ENCODE measurements at regions not wholly inside any gene's neighbourhood (a gene's known extent, or its start where the extent isn't known, plus 50 kb on each side); places are given as distances from the start of the nearest gene placed in this dataset.
"Not testable (repeated sequence)": the region's sequence is repeated elsewhere in the genome, so short reads cannot be mapped to it uniquely, and the experiment has no call there.

- DNase-seq = no peak
Measured at GRCh38 chr4:13903901-13904300, 276.4 kb upstream of the BOD1L1 start.

DNA sequence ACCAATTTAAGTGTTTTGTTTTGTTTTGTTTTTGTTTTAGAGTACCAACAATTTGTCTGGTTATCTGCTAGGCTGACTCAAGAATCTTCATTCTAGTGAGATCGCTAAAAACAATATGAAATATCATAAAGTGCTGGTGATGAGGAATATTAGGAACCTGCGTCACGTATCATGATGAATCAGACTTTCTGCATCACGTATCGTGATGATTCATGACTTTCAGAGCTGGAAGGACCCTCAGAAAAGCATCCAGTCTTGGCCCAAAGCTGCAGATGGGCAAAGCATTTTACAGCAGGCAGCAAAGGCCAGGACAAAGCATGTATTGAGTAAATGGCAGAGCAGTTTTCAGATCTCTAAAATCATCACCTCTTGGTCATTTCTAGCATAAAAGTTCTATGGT is 278.0 kb upstream of the BOD1L1 start:
- DNase-seq = peak; percentile 59

DNA sequence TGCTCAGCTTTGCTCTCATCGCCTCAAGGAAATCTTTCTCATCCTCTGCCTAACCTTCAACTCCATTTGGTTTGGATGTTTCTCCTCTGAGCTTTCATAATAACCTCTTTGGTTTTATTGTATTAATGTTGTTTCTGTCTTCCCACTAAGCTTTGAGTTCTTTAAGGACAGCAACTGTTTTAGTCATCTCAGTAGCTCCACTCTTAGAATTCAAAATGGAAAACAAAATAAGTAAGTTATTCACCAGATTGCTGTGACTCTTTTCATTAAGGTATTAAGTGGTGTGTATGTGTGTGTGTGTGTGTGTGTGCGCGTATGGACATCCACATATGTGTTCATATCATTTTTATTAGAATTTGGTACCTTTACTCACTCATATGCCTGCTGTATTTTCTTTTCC is 279.2 kb upstream of the BOD1L1 start:
- no peak for DNase-seq

GRCh38 chr4:13907255-13907751 is 279.8 kb upstream of the BOD1L1 start:
- peak; percentile 87 for DNase-seq

DNA sequence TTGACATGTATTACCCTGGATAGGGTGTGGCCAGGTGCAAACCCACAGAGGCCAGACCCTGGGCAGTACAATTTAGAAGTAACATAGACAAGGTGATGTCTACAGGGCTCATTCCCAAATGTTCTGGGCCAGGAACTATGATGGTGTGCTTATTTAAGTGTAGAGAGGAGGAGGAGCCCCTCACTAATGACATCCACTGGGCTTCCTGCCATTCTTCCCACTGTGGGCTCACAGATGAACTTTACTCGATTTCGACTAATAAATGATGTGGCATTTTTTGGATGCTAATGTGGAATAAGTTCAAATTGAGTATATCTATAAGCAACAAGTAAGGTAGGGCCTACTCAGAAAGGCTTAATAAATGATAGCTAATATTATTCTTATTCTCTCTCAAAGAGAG is 280.9 kb upstream of the BOD1L1 start:
- no peak for DNase-seq

DNA sequence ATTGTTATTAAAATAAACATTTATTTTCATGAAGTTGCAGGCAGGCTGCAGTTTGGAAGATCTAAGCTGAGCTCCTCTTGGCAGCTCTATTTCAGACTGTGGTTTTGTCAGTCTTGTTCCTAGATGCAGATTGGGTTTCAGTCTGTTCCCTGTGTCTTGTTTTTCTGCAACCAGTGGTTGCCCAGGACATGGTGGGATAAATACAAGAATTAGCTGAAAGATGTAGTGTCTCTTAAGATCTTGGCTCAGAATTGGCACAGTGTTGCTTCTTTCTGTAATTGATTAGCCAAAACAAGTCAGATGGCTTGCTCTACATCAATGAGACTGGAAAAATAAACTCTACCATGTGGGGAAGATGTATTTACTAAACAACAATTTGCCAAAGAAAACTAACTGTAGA is 283.0 kb upstream of the BOD1L1 start:
- no peak for DNase-seq

DNA sequence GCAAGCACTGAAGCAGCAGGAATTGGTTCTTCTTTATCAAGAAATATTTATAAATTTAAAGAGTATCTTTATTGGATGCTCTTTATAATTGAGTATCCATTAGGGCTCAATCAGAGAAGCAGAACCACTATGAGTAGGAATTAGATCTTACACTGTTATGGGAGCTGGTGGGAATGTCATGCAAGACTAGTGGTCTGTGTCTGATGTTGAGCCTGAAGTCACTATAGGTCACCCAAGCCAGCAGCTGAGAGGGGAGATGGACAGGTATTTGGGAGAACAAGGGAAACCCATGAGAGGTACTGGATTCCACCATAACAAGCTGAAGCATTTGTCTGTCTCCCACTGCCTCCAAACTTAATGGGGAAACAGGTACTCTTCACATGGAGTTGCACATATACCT is 283.7 kb upstream of the BOD1L1 start:
- no peak for DNase-seq

GRCh38 chr4:13912436-13912925 is 285.0 kb upstream of the BOD1L1 start:
- no peak for DNase-seq

GRCh38 chr4:13912966-13913365 is 285.4 kb upstream of the BOD1L1 start:
- no peak for DNase-seq

DNA sequence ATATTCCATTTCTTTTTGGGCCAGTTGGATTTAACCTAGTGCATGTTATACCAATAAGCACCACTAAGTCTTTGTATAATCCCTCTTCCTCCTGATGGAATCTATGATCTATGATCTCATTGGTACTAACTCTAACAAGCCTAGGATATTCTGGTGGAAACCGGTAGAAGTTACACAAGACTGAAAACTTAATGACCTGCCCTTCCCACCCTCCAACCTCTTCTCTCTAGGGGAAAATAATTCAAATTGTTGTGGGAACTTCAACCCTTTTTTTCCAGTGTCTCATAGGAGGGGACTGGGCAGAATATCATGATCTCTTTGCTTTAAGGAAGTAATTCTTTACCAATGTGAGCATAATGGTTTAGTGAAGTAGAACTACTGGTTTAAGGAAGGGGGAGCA is 289.5 kb upstream of the BOD1L1 start:
- no peak for DNase-seq

DNA sequence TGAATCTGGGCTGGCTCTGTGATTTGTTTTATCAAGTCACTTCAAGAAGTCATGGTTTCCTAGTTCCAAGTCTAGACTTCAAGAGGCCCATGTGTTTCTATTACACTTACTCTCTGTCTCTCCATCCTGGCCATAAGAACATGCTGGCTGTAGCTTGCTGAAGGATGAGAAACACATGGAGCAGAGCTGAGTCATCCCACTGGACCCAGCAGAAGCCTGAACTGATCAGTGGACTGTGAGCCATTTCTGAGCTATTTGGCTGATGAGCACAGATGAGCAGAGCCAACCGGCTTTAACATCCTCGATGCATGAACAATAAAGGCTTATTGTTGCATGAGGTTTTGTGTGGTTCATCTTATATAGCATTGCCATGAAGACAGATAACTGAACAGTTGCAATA is 290.6 kb upstream of the BOD1L1 start:
- DNase-seq = peak; percentile 65

- DNase-seq = no peak
Measured at GRCh38 chr4:13918991-13919441, 291.5 kb upstream of the BOD1L1 start.

DNA sequence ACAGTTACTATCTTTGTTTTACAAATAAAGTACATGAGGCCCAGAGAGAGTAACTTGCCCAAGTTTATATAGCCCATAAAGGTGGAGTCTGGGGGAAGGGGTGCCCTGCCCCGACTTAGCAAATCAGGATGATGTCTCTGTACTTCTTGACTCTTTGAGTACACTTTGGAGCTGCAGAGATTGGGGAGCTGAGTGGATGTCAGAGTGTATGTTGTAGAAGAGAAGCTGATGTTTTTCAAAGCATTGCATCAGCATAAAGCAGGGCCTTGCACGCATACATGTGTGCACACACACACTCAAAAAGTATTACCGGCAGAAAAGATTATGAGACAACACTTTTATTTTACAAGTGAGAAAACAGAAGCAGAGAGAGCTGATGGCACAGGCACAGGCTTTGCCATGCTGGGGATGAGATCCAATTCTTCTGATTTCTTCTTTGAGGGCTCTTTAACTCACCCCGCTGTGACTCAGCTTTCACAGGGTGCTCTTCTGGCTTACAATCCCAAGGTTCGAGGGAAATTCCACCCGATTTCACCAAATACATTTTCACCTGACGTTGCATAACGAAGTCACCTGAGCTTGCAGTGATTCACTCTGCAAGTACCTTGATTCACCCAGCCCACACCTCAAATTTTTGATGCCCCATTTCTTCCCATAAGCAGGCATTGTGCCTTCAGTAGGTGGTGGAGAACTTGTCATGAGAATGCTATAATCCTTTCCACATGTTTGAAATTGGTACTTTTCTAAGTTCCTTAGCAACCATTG is 292.8 kb upstream of the BOD1L1 start:
- DNase-seq = no peak

DNA sequence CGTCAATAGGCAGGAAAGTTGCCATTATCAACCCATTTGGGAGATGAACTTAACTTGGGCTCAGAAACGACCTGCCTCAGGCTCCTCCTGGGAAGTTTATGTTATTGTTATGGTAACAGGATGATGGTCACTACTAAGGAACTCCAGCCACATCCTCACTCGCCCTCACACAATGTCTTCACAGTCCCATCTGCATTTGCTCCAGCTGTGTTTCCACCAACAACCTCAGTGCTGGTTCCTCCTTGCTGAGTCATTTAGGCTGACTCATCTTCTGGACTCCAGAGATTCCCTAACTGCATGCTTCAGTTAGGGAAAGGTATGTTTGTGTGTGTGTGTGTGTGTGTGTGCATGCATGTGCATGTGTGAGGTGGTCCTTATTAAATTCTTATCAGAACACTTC is 293.4 kb upstream of the BOD1L1 start:
- peak; percentile 94 for DNase-seq

DNA sequence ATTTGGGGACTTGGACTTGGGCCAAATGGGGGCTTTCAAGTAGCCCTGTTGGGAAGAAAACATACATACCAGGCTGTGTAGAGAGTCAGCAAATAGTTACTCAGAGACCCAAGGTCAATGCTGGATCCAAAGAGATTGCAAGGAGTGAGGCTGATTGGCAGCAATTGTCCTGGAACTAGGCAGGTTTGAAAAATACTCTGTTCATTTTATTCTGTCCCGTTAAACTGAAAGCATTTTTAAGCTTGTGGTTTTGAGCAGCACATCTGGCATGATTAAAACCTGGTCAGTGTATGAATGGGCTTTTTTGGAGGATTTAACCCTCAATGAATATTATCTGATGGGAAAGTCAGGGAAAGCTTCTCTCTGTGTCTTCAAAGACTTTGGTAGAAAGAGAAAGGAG is 294.3 kb upstream of the BOD1L1 start:
- DNase-seq = no peak

- DNase-seq = no peak
Measured at GRCh38 chr4:13922459-13922858, 294.9 kb upstream of the BOD1L1 start.

DNA sequence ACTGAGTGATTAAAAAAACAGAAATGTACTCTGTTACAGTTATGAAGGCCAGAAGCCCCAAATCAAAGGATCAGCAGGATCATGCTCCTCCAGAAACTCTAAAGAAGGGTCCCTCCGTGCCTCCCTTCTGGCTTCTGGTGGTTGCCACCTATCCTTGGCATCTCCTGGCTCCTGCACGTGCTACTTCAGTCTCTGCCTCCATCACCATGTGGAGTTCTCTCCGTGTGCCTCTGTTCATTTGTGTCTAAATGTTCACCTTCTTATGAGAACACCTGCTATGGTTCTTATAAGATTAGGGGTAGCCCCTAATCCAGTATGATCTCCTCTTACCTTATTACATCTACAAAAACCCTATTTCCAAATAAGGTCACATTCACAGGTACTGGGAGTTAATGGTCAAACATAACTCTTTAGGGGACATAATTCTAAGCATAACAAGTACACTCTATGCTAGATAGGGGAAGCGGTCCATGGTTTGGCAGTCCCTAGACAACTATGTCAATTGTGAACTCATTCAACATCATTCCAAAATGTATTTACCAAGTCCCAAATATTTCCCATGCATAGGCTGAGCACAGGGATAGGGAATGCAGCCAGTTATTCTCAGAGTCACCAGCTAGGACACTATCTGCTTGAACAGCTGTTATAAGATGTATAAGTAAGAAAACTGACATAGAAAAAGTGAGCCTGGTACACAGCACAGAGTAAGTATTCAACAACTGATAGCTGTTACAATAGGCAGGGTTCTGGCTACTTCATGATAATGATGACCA is 295.5 kb upstream of the BOD1L1 start:
- DNase-seq = no peak

- DNase-seq = not testable (repeated sequence)
Measured at GRCh38 chr4:13924900-13925299, 297.4 kb upstream of the BOD1L1 start.

DNA sequence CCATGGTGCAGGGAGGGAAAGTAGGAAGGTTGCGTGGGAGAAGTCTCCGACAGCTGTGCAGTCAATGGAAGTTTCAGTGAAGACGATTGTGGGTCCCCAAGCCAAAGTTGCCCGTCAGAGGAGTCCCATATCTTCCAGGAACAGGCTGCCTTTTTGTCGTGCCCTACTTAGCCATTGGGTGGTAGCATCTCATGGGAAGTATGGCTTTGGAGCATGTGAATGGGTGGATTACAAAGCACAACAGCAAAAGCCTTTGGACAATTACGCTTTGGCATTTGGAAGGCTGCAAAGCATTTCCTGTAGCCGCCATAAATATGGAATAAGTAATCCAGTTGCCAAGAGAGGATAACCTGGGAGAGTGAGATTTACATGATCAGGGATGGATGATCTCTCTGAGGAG is 300.7 kb upstream of the BOD1L1 start:
- no peak for DNase-seq

DNA sequence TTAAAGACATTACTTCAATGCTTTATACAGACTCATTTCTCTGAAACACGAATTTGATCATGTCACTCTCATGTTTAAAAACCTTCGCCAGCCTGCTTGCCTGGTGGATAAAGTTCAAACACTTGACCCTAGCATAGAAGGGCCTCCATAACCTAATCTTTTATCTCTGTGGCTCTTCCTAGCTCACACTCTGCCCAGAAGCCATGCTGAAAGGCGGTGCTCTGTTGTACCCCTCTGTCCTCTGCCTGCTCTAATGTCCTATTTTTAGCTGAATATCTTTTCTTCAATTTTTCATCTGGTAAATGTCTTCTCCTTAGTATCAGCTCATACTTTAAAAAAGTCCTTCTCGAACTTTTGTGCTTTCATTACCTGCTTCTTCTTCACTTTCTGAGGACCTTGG is 302.6 kb upstream of the BOD1L1 start:
- DNase-seq = no peak

DNA sequence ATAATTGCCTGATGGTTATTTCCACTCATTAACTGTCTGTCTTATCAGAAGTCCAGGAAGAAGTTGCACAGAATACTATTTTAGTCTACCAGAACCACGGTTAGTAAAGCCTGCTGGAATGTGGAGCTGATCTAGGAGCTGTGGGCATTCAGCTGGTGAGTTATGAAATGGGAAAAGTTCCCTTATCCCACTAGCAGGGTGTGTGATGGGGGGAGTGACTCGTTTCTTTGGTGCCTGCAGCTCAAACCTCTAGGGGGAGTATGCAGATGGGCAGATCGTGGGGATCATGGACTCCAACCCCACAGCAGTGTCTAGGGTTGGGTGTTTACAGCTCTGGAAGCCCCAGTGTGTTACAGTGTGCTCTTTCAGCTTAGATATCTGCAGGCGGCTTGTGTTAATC is 305.7 kb upstream of the BOD1L1 start:
- no peak for DNase-seq

- no peak for DNase-seq
Measured at GRCh38 chr4:13938299-13938698, 310.8 kb upstream of the BOD1L1 start.

- DNase-seq = no peak
Measured at GRCh38 chr4:13940921-13941320, 313.4 kb upstream of the BOD1L1 start.

GRCh38 chr4:13942977-13943376 is 315.5 kb upstream of the BOD1L1 start:
- no peak for DNase-seq
